NB4 (cell line): ENCODE measurements at regions not wholly inside any gene's neighbourhood (a gene's known extent, or its start where the extent isn't known, plus 50 kb on each side); places are given as distances from the start of the nearest gene placed in this dataset.

Experiments
- TF ChIP-seq, protein P1 (sequence below): IDR thresholded peaks from one replicate; pipeline ENCODE4 v1.5.1; 2012; ENCODE audit warnings: low read depth, low read length
- TF ChIP-seq, protein P2 (sequence below): IDR thresholded peaks from 2 replicates; pipeline ENCODE4 v1.6.1; 2011; ENCODE audit warnings: low read depth, low read length

- TF ChIP-seq, protein P1, sequence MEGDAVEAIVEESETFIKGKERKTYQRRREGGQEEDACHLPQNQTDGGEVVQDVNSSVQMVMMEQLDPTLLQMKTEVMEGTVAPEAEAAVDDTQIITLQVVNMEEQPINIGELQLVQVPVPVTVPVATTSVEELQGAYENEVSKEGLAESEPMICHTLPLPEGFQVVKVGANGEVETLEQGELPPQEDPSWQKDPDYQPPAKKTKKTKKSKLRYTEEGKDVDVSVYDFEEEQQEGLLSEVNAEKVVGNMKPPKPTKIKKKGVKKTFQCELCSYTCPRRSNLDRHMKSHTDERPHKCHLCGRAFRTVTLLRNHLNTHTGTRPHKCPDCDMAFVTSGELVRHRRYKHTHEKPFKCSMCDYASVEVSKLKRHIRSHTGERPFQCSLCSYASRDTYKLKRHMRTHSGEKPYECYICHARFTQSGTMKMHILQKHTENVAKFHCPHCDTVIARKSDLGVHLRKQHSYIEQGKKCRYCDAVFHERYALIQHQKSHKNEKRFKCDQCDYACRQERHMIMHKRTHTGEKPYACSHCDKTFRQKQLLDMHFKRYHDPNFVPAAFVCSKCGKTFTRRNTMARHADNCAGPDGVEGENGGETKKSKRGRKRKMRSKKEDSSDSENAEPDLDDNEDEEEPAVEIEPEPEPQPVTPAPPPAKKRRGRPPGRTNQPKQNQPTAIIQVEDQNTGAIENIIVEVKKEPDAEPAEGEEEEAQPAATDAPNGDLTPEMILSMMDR: no peak
- TF ChIP-seq, protein P2, sequence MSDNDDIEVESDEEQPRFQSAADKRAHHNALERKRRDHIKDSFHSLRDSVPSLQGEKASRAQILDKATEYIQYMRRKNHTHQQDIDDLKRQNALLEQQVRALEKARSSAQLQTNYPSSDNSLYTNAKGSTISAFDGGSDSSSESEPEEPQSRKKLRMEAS: no peak
These were observed 166.0 kb upstream of the PLN start for GRCh38 chr6:118382126-118382525.
